HG02970 (cell line): ENCODE measurements at regions not wholly inside any gene's neighbourhood (a gene's known extent, or its start where the extent isn't known, plus 50 kb on each side); places are given as distances from the start of the nearest gene placed in this dataset.

Experiments
- ATAC-seq: cut with Tn5 transposase; IDR thresholded peaks from one replicate; pipeline ENCODE4 v1.9.1; 2021; ENCODE audit warnings: mild to moderate bottlenecking, moderate library complexity, moderate number of reproducible peaks; ENCODE audit not compliant: unreplicated experiment, low FRiP score

DNA sequence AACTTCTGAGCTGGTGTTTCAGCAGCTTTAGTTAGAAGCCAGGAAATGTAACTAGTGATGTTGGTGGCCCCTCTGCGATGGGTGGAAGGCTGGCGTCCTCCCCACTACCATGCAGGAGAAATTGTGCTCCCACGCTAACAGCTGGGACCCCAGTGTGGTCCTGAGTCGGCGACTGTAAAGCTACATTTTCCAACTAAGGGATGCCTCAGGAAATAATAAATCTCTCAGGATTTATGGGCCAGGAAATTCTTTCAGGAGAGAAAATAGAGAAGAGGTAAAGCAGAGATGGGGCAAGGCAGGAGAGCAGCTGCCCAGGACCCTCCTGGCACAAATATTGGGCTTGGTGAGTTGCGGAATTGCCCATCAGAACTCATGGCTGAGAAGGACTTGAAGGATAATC is 186.9 kb downstream of the OPA1 start:
- ATAC-seq = no peak

DNA sequence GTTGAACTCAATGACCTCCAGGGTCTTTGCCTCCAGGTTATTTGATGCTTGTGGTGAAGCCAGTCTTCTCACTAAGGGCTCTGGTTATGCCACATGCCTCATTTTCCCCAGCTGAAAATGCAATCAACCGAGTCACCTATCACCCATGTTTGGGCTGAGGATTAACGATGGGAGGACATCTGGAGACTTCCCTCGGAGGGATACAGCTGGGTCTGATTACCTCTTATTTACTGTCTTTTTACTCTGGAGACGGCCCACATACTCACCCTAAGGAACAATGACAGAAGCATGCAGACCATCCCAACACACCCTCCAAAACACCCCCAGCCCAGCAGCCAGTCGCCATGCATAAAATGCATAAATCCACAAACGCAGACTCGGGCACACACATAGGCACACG is 187.4 kb downstream of the OPA1 start:
- ATAC-seq = no peak

DNA sequence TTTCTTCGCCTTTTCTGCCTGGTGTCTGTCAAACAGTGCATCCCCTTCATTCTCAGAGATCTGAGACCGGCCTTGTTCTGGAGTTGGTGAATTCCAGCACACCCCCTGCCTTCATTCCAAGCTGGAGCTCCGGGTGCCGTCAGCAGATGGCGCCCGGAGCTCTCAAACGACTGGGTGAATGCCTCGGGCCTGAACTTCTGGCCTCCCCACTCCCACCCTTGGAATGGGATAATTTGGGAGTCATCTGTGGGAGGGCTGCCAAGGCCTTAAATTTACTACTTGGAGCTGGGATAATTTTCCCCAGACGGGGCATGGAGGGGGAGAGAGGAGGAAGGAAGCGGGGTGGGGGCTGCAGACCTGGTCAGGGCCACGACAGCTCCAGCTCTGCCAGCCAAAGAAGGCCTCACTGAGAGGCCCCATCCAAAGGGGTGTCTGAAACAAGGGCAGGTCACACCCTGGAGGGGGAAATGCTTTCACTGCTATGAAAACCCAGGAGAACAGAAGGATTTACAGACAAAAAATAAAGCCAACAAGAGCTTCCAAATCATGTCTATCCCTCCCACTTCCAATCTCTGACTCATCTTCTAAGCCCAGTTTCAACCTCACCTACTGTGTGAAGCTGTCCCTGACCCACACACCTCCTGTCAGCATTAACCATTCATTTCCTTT is 187.9 kb downstream of the OPA1 start:
- no peak for ATAC-seq

DNA sequence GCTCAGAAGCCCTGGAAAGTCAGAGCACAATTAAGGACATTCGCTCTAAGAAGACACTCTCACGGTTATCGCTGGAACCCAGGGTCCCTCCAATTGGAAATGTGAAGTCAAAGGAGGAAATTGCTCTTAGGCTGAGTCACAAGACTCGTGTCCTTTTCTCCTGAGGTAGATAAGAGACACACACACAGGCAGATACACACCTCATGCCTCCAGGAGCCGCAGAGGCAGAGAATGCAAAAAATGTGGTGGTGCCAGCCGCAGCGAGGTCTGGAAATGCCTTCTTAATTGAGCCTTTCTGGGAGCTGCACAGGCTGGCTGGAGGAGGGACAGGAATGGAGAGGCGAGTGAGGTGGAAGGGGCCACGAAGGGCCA is 189.3 kb downstream of the OPA1 start:
- no peak for ATAC-seq

DNA sequence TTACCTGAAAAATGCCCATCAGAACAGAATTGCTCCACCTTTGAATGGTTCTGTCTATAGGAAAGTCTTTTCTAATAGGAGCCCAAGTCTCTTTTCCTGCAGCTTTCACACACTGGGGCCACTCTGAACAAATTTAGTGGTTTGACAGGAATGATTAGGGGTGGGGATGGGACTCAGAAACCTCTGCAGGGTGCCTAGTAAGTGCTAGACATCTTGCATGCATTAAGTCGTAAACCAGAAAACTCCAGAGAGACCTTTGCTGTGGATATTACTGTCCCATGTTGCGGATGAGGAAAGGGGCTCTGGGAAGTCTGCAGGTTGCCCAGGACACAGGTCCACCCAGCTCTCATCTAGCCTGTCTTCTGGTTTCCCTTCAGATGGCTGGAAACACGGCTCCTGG is 189.7 kb downstream of the OPA1 start:
- no peak for ATAC-seq

DNA sequence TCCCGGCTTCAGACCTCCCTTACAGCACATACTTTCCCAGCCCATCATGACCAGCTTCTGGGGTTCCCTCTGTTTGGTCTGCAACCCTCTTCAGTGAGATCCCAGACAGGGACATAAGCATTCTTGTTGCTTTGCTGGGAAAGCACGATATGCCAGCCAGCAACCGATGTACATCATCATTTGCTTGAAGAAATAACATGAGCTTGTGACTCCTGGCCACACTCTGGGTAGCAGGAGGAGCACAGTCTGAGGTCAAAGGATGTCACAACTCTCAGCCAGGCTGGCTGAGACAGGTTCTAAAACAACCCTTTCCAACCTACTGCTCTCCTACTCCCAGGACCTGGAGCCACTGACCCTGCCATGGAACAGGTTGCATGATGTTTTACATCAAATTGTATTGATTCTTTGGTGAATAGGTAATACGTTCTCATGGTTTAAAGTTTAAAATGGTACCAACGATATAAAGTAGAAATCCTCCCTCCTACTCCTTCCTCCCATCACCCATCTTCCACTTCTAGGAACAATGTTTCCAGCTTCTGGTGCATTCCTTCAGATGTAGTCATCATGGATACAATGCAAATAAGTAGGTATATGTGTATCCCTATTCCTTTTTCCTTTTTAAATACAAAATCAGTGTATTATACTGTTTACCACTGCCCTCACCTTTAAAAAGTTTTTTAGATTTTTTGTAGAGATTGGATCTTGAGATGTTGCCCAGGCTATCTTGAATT is 190.3 kb downstream of the OPA1 start:
- ATAC-seq = no peak

DNA sequence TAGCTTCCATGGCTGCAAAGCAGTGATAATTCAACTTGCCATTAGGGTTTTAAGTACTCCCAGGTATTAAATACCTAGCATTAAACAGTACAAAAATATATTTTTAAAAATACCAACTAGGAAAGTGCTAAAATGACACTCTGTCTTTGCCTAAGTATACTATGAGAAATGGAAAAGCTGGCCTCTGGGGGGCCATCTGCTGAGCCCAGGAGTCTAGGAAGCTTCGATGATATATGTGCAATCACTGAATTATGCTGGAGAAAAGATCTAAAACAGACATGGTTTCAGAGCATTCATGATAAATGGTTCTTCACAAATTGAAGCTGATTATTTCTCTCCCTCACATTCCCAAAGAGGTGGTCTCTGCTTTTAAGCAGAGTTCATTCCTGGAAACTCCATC is 191.8 kb downstream of the OPA1 start:
- no peak for ATAC-seq

- no peak for ATAC-seq
Observed at GRCh38 chr3:193787496-193787870, 194.5 kb downstream of the OPA1 start.

GRCh38 chr3:193788189-193788991 is 195.4 kb downstream of the OPA1 start:
- no peak for ATAC-seq

GRCh38 chr3:193789455-193789854 is 196.4 kb downstream of the OPA1 start:
- no peak for ATAC-seq

- no peak for ATAC-seq
Observed at GRCh38 chr3:193790086-193790990, 197.3 kb downstream of the OPA1 start.

DNA sequence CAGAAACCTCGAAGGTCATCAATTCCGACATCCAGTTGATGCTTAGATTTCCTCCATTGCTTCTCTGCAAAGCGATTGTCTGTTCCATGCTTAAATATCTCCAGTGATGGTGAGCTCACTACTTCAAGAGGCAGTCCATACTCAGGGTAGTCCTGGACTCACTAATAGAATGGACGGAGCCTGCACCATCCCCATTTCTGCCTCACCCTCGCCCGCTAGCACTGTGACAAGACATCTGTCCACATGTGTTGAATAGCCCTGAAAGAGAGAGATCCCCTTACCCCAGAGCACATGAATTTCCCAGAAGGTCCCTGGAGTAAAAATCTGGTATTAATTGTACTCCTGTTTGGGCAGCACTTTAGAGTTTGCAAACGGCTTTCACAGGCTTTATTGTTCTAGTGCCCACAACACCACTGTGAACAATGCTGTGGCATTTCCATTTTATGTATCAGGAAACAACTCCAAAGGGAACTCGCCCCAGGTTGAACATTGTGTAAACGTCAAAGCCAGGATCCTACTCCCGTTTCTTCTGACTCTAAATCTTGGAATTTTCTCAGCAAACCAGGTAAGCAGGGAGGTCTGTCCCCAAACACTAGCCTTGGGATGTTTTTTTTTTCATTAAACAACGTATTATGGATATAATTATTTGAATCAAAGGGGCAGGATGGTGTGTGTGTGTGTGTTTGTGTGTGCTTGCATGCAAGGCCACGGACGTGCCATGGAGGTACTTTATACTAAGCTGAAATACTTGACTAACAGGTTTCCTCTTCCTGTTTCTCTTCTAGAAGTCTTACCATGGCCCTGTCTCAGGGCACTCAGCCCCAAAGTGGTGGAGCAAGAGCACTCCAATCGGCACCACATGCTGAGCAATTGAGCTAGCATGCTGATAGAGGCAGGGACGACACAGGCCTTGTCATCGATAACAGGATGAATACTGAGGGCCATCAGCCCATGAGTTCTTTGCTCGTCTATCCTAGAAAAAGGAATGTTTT is 198.3 kb downstream of the OPA1 start:
- ATAC-seq = no peak

DNA sequence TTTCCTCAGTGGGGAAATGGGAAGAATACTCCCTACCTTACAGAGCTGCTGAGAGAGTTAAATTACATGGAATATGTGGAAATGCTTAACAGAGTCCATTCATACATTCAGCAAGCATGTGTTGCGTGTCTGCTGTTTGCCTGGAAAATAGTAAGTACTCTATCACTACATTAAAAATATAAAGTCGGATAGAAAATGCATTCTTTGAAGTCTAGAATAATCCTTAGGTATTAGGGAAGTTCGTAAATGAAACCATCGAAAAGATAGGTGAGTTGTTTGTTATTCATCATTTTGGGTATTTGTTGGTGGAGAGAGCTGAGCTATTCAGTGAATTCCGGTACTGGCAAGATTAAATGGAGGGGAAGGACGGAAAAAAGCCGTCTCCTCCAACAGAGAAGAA is 200.1 kb downstream of the OPA1 start:
- ATAC-seq = no peak

GRCh38 chr3:193794002-193794881 is 201.2 kb downstream of the OPA1 start:
- ATAC-seq = no peak

DNA sequence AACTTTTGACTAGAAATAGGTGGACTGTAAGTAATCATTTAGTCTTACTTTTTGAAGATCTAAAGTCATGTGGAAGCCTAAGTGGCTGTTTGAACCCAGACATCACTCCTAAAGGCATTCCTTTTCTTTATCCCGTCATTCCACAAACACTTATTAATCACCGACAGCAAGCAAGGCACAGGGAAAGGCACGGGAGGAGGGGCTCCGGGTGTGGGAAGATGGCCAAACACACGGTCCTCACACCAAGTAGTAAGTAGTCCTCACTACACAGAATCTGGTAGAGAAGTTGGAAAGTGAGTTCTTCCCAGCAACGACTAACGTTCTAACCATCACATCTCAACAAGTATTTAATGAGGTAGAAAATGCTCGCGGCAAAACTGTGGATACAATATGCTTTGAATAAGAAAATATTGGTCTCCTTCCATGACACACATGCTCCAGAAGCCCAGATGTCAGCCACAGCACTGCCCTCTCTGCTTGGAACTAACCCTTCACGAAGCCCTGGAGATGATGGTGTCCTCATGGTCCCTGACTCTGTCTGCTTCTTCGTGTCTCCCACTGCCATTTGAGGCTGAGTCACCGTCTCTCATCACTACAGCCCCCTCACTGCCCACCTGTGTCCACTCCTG is 202.2 kb downstream of the OPA1 start:
- ATAC-seq = no peak

DNA sequence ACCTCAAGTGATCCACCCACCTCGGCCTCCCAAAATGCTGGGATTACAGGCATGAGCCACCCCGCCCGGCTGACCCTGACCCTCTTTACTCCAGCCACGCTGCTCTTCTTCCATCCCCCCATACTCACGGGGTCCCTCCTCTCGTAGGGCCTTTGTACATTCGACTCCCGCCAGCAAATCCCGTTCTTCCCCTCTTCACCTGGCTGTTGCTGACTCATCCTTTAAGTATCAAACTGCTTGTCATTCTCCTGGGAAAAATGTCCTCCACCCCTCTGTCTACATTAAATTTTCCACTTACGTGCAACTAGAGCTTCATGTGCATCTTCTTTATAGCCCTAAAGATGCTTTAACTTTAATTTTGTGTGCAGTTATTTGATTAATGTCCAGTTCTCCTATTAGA is 203.1 kb downstream of the OPA1 start:
- ATAC-seq = no peak

GRCh38 chr3:193797566-193797965 is 204.6 kb downstream of the OPA1 start:
- no peak for ATAC-seq

- no peak for ATAC-seq
Observed at GRCh38 chr3:193798051-193798450, 205.0 kb downstream of the OPA1 start.
